HCT116 (cell line): ENCODE measurements at regions not wholly inside any gene's neighbourhood (a gene's known extent, or its start where the extent isn't known, plus 50 kb on each side); places are given as distances from the start of the nearest gene placed in this dataset.

Source experiments
- ATAC-seq: fragments of 200-7000 bp; cut with Tn5 transposase; 2 replicates; pipeline ENCODE4 v1.9.1; 2020; ENCODE audit warnings: mild to moderate bottlenecking, moderate library complexity
- BruUV-seq: library from RNA; stranded (reverse); fragments of 400-500 nt; replicated peaks from 2 replicates; lab custom pipeline; 2021; lab: Mats Ljungman, UMichigan
- CTCF ChIA-PET: fragments of 300-600 bp; sonication (Branson Sonifier 250); formaldehyde crosslinking; loops from one replicate; lab custom pipeline; 2021; ENCODE audit warnings: antibody characterized with exemption; lab: Charles Lee
- POLR2A ChIA-PET: fragments of 300-600, 350-600 bp; sonication (Branson Sonifier 250); formaldehyde crosslinking; loops from one replicate; lab custom pipeline; 2021; ENCODE audit warnings: antibody characterized with exemption; lab: Charles Lee
- RAD21 ChIA-PET, 2 experiments: fragments of 300-600 bp; sonication (Branson Sonifier 250); formaldehyde crosslinking; loops; one replicate each; lab custom pipeline; 2023; ENCODE audit warnings: low total read pairs in 2 of 2; ENCODE audit not compliant: uncharacterized antibody in 2 of 2, unreplicated experiment in 2 of 2, low non-redundant PET in 1 of 2; lab: Charles Lee
- DNase-seq: peaks from one replicate; pipeline ENCODE4 v3.0.0-alpha.2; 2010; ENCODE audit warnings: low read depth, low spot score
- H2AFZ ChIP-seq: fragments of 200-600 bp; shearing (Covaris generic), sonication (generic); 2 replicates; pipeline ENCODE4 v1.6.1; 2017; ENCODE audit warnings: low read depth, mixed run types, mixed read lengths, antibody characterized with exemption, low read length; ENCODE audit not compliant: poor library complexity, severe bottlenecking
- H3K27ac ChIP-seq: 2 replicates; pipeline ENCODE4 v1.5.1; 2012; ENCODE audit warnings: low read depth, low read length
- H3K27me3 ChIP-seq: fragments of 200-600 bp; sonication (generic); 2 replicates; pipeline ENCODE4 v1.6.1; 2016; ENCODE audit warnings: mixed run types, low read length, mixed read lengths; ENCODE audit not compliant: insufficient read depth
- H3K36me3 ChIP-seq, 2 experiments: fragments of 200-500 bp in 1 of 2; fragments of 200-600 bp in 1 of 2; sonication (Bioruptor generic) in 1 of 2; sonication (generic) in 1 of 2; 2 replicates each; pipeline versions ENCODE4 v1.5.1 to v1.6.1; 2014 to 2016; ENCODE audit warnings: low read length in 2 of 2, inconsistent platforms in 1 of 2, mixed read lengths in 1 of 2, mixed run types in 1 of 2; ENCODE audit not compliant: insufficient read depth in 2 of 2, control insufficient read depth in 1 of 2
- H3K4me1 ChIP-seq, 2 experiments: fragments of 200-600 bp in 1 of 2; sonication (generic) in 1 of 2; 2 replicates each; pipeline versions ENCODE4 v1.5.1 to v1.6.1; 2012 to 2017; ENCODE audit warnings: low read length in 2 of 2, inconsistent platforms in 1 of 2, mild to moderate bottlenecking in 1 of 2, mixed read lengths in 1 of 2, mixed run types in 1 of 2, moderate library complexity in 1 of 2; ENCODE audit not compliant: insufficient read depth in 2 of 2, control insufficient read depth in 1 of 2
- H3K4me2 ChIP-seq: fragments of 200-600 bp; sonication (generic); 2 replicates; pipeline ENCODE4 v1.6.1; 2017; ENCODE audit warnings: mixed run types, low read length, mixed read lengths
- H3K4me3 ChIP-seq, 2 experiments: fragments of 200-600 bp in 1 of 2; sonication (generic) in 1 of 2; replicated peaks in 1 of 2; 2 replicates each; pipeline ENCODE4 v1.5.1; 2011 to 2016; ENCODE audit warnings: low read length in 2 of 2, control low read depth in 1 of 2, low read depth in 1 of 2, mild to moderate bottlenecking in 1 of 2, mixed read lengths in 1 of 2, mixed run types in 1 of 2
- H3K79me2 ChIP-seq: fragments of 200-600 bp; sonication (generic); 2 replicates; pipeline ENCODE4 v1.6.1; 2017; ENCODE audit warnings: mild to moderate bottlenecking, mixed run types, low read length, moderate library complexity, mixed read lengths; ENCODE audit not compliant: insufficient read depth
- H3K9ac ChIP-seq: fragments of 200-600 bp; sonication (generic); 2 replicates; pipeline ENCODE4 v1.6.1; 2016; ENCODE audit warnings: low read length, mixed read lengths
- H3K9me2 ChIP-seq: fragments of 200-600 bp; sonication (generic), shearing (Covaris generic); 2 replicates; pipeline ENCODE4 v1.6.1; 2017; ENCODE audit warnings: mixed run types, mild to moderate bottlenecking, moderate library complexity; ENCODE audit not compliant: insufficient read depth
- H3K9me3 ChIP-seq, 2 experiments: fragments of 200-500 bp in 1 of 2; fragments of 200-600 bp in 1 of 2; sonication (Bioruptor generic) in 1 of 2; sonication (generic) in 1 of 2; 2 replicates each; pipeline ENCODE4 v1.6.1; 2014 to 2017; ENCODE audit warnings: low read length in 2 of 2, mixed read lengths in 2 of 2, inconsistent platforms in 1 of 2, low read depth in 1 of 2, mild to moderate bottlenecking in 1 of 2, mixed run types in 1 of 2, moderate library complexity in 1 of 2; ENCODE audit not compliant: control insufficient read depth in 1 of 2, insufficient read depth in 1 of 2
- H4K20me1 ChIP-seq: fragments of 200-600 bp; sonication (generic), shearing (Covaris generic); 2 replicates; pipeline ENCODE4 v1.6.1; 2017; ENCODE audit warnings: mixed run types, mild to moderate bottlenecking, moderate library complexity; ENCODE audit not compliant: insufficient read depth
- ATF3 ChIP-seq: IDR thresholded peaks from 2 replicates; pipeline ENCODE4 v1.6.1; 2012
- CBX3 ChIP-seq: IDR thresholded peaks from 2 replicates; pipeline ENCODE4 v1.6.1; 2012; ENCODE audit warnings: low read depth
- CEBPB ChIP-seq: IDR thresholded peaks from 2 replicates; pipeline ENCODE4 v1.6.1; 2012; ENCODE audit warnings: low read depth
- EGR1 ChIP-seq: IDR thresholded peaks from 2 replicates; pipeline ENCODE4 v1.6.1; 2012; ENCODE audit warnings: low read depth
- EZH2phosphoT487 ChIP-seq: fragments of 200-600 bp; IDR thresholded peaks from 2 replicates; pipeline ENCODE4 v1.6.1; 2018; ENCODE audit warnings: antibody characterized with exemption, borderline replicate concordance
- FOSL1 ChIP-seq: IDR thresholded peaks from 2 replicates; pipeline ENCODE4 v1.6.1; 2012; ENCODE audit warnings: low read depth
- JUND ChIP-seq: IDR thresholded peaks from 2 replicates; pipeline ENCODE4 v1.6.1; 2012
- MAX ChIP-seq: IDR thresholded peaks from 2 replicates; pipeline ENCODE4 v1.6.1; 2012
- POLR2A ChIP-seq: IDR thresholded peaks from 2 replicates; pipeline ENCODE4 v1.7.0; 2011; ENCODE audit warnings: borderline replicate concordance; ENCODE audit not compliant: insufficient read depth, insufficient read length; ENCODE audit errors: extremely low read depth
- POLR2AphosphoS5 ChIP-seq: IDR thresholded peaks from 2 replicates; pipeline ENCODE4 v1.6.1; 2011; ENCODE audit warnings: mild to moderate bottlenecking, low read depth, low read length, moderate library complexity
- RAD21 ChIP-seq: IDR thresholded peaks from 2 replicates; pipeline ENCODE4 v1.6.1; 2012; ENCODE audit warnings: low read depth, mild to moderate bottlenecking
- SIN3A ChIP-seq: IDR thresholded peaks from 2 replicates; pipeline ENCODE4 v1.6.1; 2012; ENCODE audit warnings: low read depth
- SP1 ChIP-seq: IDR thresholded peaks from 2 replicates; pipeline ENCODE4 v1.6.1; 2012; ENCODE audit warnings: low read depth
- SRF ChIP-seq: IDR thresholded peaks from 2 replicates; pipeline ENCODE4 v1.6.1; 2012; ENCODE audit warnings: low read depth
- TCF7L2 ChIP-seq: IDR thresholded peaks from 2 replicates; pipeline ENCODE4 v1.7.0; 2011; ENCODE audit warnings: borderline replicate concordance, inconsistent platforms; ENCODE audit not compliant: insufficient read depth, insufficient read length; ENCODE audit errors: extremely low read depth
- YY1 ChIP-seq: IDR thresholded peaks from 2 replicates; pipeline ENCODE4 v1.6.1; 2011; ENCODE audit warnings: low read length, low read depth, moderate library complexity, mild to moderate bottlenecking; ENCODE audit not compliant: insufficient replicate concordance; ENCODE audit errors: extremely low read depth
- ZBTB33 ChIP-seq: IDR thresholded peaks from 2 replicates; pipeline ENCODE4 v1.6.1; 2011; ENCODE audit warnings: mild to moderate bottlenecking, low read length, moderate library complexity; ENCODE audit not compliant: insufficient replicate concordance; ENCODE audit errors: extremely low read depth
- ZNF274 ChIP-seq: fragments of 200-500 bp; sonication (Bioruptor generic); IDR thresholded peaks from 2 replicates; pipeline ENCODE4 v1.6.1; 2014; ENCODE audit warnings: mild to moderate bottlenecking, low read depth, low read length, inconsistent platforms
- intact Hi-C: fragments of 100-400 bp; cut with micrococcal nuclease; formaldehyde crosslinking; loops from 2 replicates; pipeline ENCODE4 v1.10.0; 2022
- TF ChIP-seq, protein P1 (sequence below), 3 experiments: fragments of 200-600 bp in 1 of 3; sonication (generic) in 1 of 3; IDR thresholded peaks in 2 of 3; conservative IDR thresholded peaks in 1 of 3; 2 replicates each; pipeline ENCODE4 v1.5.1; 2012 to 2017; ENCODE audit warnings: low read depth in 2 of 3, low read length in 2 of 3, antibody characterized with exemption in 1 of 3, borderline replicate concordance in 1 of 3, control low read depth in 1 of 3, mild to moderate bottlenecking in 1 of 3, mixed read lengths in 1 of 3, mixed run types in 1 of 3, moderate library complexity in 1 of 3; ENCODE audit not compliant: insufficient read depth in 1 of 3

DNA sequence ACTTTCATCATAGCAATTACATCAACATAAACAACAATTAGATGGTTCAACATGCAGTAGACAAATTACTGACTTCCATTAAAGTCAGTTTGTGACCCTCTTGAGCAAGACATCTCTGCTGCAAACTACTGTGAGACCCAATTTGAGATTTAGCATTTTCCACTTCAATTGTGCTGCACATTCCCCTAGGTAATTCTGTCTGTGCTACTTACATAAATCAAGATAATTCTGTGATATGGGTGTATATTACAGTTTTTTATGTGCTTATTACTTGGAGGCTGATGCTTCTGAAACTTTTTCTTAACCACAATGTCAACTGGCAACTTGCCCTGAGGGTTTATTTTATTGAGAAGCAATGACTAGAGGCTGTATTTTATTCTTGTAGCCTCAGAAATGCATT, 1714.4 kb downstream of the OLFM4 start:
- TF ChIP-seq CBX3: no peak
- no peak for TF ChIP-seq FOSL1
- TF ChIP-seq CEBPB: no peak
- no peak for TF ChIP-seq SRF
- TF ChIP-seq POLR2AphosphoS5: no peak
- TF ChIP-seq EZH2phosphoT487: no peak
- TF ChIP-seq, protein P1, sequence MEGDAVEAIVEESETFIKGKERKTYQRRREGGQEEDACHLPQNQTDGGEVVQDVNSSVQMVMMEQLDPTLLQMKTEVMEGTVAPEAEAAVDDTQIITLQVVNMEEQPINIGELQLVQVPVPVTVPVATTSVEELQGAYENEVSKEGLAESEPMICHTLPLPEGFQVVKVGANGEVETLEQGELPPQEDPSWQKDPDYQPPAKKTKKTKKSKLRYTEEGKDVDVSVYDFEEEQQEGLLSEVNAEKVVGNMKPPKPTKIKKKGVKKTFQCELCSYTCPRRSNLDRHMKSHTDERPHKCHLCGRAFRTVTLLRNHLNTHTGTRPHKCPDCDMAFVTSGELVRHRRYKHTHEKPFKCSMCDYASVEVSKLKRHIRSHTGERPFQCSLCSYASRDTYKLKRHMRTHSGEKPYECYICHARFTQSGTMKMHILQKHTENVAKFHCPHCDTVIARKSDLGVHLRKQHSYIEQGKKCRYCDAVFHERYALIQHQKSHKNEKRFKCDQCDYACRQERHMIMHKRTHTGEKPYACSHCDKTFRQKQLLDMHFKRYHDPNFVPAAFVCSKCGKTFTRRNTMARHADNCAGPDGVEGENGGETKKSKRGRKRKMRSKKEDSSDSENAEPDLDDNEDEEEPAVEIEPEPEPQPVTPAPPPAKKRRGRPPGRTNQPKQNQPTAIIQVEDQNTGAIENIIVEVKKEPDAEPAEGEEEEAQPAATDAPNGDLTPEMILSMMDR (IDR thresholded peaks at IDR 0.05 in 2 of 3, conservative IDR thresholded peaks at IDR 0.05 in 1 of 3; ENCODE audit: borderline replicate concordance in 1 of 3, insufficient read depth in 1 of 3, low read depth in 2 of 3, low read length in 2 of 3): no peak
- no peak for TF ChIP-seq RAD21
- TF ChIP-seq TCF7L2: no peak
- TF ChIP-seq MAX: no peak
- TF ChIP-seq JUND: no peak
- TF ChIP-seq ZBTB33: no peak
- TF ChIP-seq SP1: no peak
- no peak for TF ChIP-seq ZNF274
- no peak for TF ChIP-seq ATF3
- no peak for TF ChIP-seq EGR1
- TF ChIP-seq SIN3A: no peak
- no peak for TF ChIP-seq YY1
- TF ChIP-seq POLR2A: no peak
- TF ChIP-seq, all 23 proteins: peak for 0
- H3K4me3 ChIP-seq: no peak overlapping the region
- H3K27me3 ChIP-seq: no peaks in the 10 kb centered on the region
- H3K9me2 ChIP-seq: no peaks in the 10 kb centered on the region
- H3K9me3 ChIP-seq: peaks cover 5 to 8% of the 10 kb centered on the region in 2 experiments; a peak in 2 of 4 replicates
- H3K4me2 ChIP-seq: no peak overlapping the region
- no peaks in the 10 kb centered on the region for H3K36me3 ChIP-seq
- no peak overlapping the region for H3K27ac ChIP-seq
- ChIA-PET CTCF (no interaction called here), RAD21 (no interaction called here), POLR2A (no interaction called here)
- H4K20me1 ChIP-seq: no peaks in the 10 kb centered on the region
- no peak for DNase-seq
- no peaks in the 10 kb centered on the region for H3K4me1 ChIP-seq
- no TSS peak for BruUV-seq
- H3K79me2 ChIP-seq: no peaks in the 10 kb centered on the region
- no peak overlapping the region for H2AFZ ChIP-seq
- no peak overlapping the region for H3K9ac ChIP-seq
- ATAC-seq: no peak
- intact Hi-C loops: no loop called here
